GM19452 (cell line): ENCODE measurements at regions not wholly inside any gene's neighbourhood (a gene's known extent, or its start where the extent isn't known, plus 50 kb on each side); places are given as distances from the start of the nearest gene placed in this dataset.

Experiments
- ATAC-seq: cut with Tn5 transposase; IDR thresholded peaks from one replicate; pipeline ENCODE4 v1.9.1; 2021; ENCODE audit not compliant: unreplicated experiment

- ATAC-seq: no peak
Measured at GRCh38 chr6:44530910-44531234, 143.4 kb downstream of the CDC5L start.

- no peak for ATAC-seq
Measured at GRCh38 chr6:44531442-44532015, 144.0 kb downstream of the CDC5L start.

DNA sequence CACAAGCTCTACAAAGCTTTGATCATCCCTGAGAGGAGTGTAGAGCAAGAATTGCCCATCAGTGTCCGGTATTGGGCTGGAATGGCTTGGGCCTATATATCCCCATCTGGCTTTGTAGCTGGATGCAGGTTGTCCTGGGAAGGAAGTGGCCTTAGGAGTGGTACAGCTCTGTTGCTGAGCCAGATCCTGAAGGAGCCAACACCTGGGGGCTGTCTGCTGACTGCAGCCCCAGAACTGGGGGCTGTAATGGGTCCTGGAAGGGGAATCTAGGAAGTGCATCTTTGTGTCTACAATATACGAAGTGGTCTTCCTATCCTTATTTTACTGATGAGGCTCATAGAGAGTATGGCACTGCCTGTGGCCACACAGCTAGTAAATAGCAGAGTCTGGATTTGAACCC lies 145.9 kb downstream of the CDC5L start:
- no peak for ATAC-seq

DNA sequence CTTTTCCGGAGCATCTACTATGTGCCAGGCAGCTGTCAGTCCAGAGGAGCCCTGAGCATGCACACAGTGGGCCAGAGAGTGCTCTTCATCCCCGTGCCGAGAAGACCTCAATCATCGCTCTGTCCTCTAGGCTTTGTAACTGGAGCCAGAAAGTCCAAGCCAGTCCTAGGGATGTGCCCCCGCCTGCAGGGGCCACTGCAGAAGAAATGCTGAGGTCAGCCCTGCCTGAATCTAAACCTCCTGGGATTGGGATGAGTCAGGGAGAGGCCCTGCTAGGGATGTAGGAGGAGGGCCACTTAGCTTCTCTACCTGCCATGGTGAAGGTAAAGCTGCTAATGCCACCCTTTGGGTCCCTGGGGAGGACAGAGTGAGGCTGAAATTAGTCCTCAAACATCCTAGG lies 146.8 kb downstream of the CDC5L start:
- no peak for ATAC-seq

DNA sequence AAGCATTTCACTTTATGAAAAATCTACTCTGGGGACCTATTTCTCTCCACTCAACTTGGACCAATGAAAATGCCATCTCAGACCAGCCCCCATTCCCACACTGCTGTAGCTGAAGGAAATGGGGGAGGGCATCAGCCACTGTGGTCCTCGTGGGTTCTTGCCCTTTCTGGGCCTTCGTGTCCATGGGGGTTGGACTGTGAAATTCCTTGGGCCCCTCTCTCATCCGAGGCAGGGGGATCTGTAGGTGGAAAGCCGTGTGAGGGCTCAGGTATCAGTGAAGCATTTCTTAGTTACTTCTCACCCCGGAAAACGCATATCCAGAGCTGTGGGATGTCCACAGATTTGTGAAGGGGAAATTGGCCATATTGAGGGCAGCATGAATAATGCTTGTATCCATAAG lies 147.9 kb downstream of the CDC5L start:
- ATAC-seq: no peak

GRCh38 chr6:44535967-44536366 lies 148.5 kb downstream of the CDC5L start:
- no peak for ATAC-seq

GRCh38 chr6:44537306-44538049 lies 150.0 kb downstream of the CDC5L start:
- no peak for ATAC-seq

GRCh38 chr6:44538131-44538806 lies 150.8 kb downstream of the CDC5L start:
- no peak for ATAC-seq

DNA sequence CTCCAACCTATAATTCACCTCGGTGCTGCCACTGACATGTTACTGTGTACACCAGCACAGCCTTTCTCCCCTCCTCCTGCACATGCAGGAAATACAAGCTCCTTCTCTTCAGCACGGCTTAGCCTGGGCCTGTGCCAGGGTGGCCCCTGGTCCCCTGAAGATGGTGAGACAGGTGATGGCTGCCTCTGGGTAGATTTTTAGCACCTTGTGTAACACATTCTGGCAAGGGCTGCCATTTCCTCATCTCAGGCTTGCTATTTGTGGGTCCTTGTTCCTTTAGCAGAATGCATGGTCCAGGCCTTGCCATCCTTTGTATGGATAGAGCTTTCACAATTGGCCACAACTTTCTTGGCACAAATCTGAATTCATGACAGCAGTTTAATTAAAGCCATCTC lies 151.3 kb downstream of the CDC5L start:
- ATAC-seq: no peak

DNA sequence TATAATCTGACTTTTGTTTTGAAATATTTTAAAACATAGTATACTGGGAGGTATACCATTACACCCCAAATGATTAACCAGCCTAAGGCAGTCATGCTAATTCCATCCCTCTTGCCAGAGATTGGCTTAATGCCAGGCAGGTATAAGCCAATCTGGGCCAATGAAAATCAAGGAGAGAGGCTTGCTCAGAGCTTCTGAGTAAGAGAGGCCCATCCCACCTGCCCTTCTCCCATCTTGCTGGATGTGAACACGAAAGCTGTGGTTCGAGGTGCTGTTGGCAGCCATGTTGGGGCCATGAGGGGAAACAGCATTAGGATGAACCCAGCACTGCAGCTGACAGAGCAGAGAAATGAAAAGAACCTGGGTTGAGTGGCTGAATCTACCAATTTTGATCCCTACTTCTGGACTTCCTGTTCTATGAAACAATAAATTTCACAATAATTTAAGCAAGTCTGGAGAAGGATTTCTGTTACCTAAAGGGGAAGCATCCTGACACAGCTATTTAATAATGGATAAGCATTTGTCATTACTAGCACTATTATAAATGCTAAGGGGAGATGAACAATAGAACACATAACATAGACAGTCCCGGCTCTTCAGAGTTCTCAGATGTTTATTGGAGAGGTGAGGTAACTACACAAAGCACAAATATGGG lies 152.3 kb downstream of the CDC5L start:
- ATAC-seq: no peak

GRCh38 chr6:44540881-44541280 lies 153.4 kb downstream of the CDC5L start:
- no peak for ATAC-seq

DNA sequence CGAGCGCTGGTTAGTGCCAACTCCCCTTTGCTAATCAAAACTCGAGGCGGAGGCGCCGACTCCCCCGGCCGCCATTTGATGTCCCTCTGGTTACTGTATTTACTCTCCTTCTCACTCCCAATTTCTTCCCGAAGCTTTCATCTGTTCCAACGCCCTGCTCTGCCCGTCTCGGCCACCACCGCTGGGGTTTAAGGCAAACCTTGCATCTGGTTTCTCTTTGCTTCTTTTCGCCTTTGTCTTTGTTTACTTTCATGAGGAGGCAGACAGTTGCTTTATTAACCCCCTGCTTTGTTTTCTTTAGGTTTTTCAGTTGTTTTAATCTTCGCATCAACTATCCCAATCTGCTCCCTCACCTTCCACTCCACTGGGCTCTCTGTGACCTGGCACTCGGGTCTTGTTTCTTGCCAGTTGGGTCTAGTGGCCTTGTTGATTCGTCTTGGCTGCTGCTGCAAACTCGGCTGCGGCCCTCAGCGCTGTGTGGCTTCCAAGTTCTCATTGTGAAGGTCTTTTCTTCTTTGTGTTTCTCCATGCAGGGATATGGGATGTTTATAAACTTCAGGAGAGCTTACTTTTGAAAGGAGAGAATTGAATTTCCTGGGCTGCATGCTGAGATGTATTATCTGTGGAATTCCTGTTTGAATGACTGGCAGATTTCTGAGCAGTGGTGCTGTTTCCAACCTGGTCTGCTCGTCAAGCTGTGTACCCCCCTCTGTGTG lies 155.1 kb downstream of the CDC5L start:
- ATAC-seq: no peak

DNA sequence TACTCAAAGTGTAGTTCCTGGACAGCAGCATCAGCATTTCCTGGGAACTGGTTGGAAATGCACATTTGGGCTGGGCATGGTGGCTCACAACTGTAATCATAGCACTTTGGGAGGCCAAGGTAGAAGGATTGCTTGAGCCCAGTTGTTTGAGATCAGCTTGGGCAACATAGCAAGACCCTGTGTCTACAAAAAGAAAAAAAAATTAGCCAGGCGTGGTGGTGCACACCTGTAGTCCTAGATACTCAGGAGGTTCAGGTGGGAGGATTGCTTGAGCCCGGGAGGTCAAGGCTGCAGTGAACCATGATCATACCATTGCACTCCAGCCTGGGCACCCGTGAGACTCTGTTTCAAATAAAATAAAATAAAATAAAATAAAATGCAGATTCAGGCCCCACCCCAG lies 156.2 kb downstream of the CDC5L start:
- no peak for ATAC-seq

GRCh38 chr6:44545224-44545623 lies 157.7 kb downstream of the CDC5L start:
- no peak for ATAC-seq

DNA sequence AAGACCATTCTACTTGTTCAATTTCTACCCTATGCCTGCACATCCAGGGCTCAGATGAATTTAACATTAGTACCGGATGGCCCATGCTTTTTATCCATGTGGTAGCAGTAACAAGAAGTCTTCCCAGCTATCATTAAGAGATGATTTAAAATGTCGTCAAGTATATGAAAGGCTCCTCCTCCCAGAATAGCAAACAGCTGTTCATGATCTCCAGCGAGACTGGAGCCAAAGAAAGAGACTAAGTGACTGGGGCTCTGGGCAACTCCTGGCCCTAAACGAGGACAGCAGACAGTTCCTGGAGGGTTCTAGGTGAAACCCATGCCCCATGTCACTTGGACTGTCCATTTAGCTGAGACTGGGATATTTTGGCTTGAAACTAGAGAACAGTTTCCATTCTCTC lies 160.8 kb downstream of the CDC5L start:
- ATAC-seq: no peak

DNA sequence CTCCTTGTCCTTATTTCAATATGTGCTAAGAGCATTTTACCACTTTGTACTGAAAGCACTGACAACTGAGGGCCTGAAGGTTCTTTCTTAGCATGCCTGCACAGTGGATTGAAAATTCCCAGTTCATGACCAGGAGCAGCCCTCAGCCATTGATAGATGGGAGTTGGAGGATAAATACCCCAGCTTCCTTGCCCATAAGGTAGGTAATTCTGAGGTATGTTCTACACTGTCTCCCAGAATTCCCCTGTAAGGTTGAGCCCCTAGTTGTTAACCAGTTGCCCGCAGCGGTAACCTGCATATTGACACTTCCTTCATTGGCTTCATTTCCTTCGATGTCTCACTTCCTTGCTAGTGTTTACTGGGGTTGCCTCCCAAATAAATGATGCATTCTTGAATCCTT lies 162.0 kb downstream of the CDC5L start:
- no peak for ATAC-seq

DNA sequence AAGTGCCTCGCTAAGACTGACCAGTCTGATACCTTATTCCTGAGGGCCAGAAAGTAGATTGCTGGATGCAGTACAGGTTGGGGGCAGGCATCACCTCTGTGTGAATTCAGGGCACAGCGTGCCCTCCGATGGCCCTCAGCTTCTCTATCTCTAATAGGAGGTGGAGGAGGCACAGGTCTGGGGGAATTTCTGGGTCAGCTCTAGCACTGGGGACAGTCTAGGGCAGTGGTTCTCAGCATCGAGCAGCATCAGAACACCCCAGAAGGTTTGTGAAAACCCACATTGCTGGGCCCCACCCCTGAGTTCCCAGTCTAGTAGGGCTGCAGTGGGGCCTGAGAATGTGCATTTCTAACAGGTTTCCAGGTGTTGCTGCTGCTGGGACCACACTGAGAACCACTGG lies 166.7 kb downstream of the CDC5L start:
- ATAC-seq: no peak

- ATAC-seq: no peak
Measured at GRCh38 chr6:44554861-44555260, 167.4 kb downstream of the CDC5L start.

GRCh38 chr6:44556046-44556445 lies 168.5 kb downstream of the CDC5L start:
- ATAC-seq: no peak

- ATAC-seq: no peak
Measured at GRCh38 chr6:44558024-44558831, 170.7 kb downstream of the CDC5L start.

DNA sequence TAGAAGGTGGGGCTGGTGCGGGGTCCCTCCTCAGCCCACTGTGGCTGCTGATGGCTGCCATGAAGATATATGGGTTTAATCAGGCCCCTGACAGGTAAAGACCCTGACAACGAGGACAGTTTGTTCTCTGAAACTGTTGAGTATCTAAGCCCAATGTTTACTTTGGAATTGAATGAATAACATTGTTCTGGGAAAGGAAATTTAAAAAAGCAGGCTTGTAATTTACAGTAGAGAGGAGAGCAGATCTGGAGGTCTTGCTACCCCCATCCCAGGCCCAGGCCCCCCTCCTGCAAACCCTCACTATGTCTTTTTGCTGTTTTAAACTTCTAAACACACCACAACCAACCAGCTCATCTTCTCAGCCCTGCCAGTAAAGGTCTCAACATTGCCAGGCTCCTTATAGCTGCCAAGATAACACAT lies 171.3 kb downstream of the CDC5L start:
- no peak for ATAC-seq
